ENCODE measurements at regions not wholly inside any gene's neighbourhood (a gene's known extent, or its start where the extent isn't known, plus 50 kb on each side); places are given as distances from the start of the nearest gene placed in this dataset.

- no peak overlapping the region for H3K27ac ChIP-seq (ENCODE audit: low read depth, low read length, poor library complexity, severe bottlenecking)
- intact Hi-C loops (cut with micrococcal nuclease; ENCODE audit: unreplicated experiment): no loop called here
- no peak for DNase-seq (ENCODE audit: low spot score)
- no peaks in the 10 kb centered on the region for H3K9me3 ChIP-seq (ENCODE audit: low read length)
- H3K4me3 ChIP-seq (ENCODE audit: low read depth, low read length, poor library complexity, severe bottlenecking): no peak overlapping the region
- H3K4me2 ChIP-seq (ENCODE audit: low read length): no peak overlapping the region
- H3K36me3 ChIP-seq (ENCODE audit: insufficient read depth, low read length): no peaks in the 10 kb centered on the region
- BruUV-seq (replicated peaks): no TSS peak
- H2AFZ ChIP-seq (ENCODE audit: low read length): no peak overlapping the region
- ChIA-PET POLR2A (interaction anchor here (0.7 kb wide), 1 partner anchor 778 kb away, joined by 3 read pairs; no protein-coding TSS in a partner anchor), CTCF (ENCODE audit: unreplicated experiment) (no interaction called here)
- H3K4me1 ChIP-seq (ENCODE audit: insufficient read depth, low read length, poor library complexity, severe bottlenecking): no peaks in the 10 kb centered on the region
- no peaks in the 10 kb centered on the region for H4K20me1 ChIP-seq (ENCODE audit: insufficient read depth, low read length)
- no peaks in the 10 kb centered on the region for H3K9me2 ChIP-seq (ENCODE audit: insufficient read depth, low read length)
- no peaks in the 10 kb centered on the region for H3K79me2 ChIP-seq (ENCODE audit: insufficient read depth, low read depth, low read length)
- TF ChIP-seq EZH2phosphoT487 (IDR thresholded peaks at IDR 0.05; ENCODE audit: borderline replicate concordance, low read depth, low read length): no peak
- TF ChIP-seq CTCF (conservative IDR thresholded peaks at IDR 0.05; ENCODE audit: low read length): no peak
Measured at GRCh38 chr6:95521181-95521580, 56.2 kb upstream of the MANEA start.

Measured in OCI-LY7 (cell line).